ENCODE measurements at regions not wholly inside any gene's neighbourhood (a gene's known extent, or its start where the extent isn't known, plus 50 kb on each side); places are given as distances from the start of the nearest gene placed in this dataset.

GRCh38 chr2:196403471-196403870 lies 232.1 kb upstream of the STK17B start:
- no peak for DNase-seq

- DNase-seq = no peak
These were observed 232.9 kb upstream of the STK17B start for GRCh38 chr2:196404276-196404675.

GRCh38 chr2:196407675-196408264 lies 231.7 kb upstream of the CCDC150 start:
- no peak for DNase-seq

- no peak for DNase-seq
These were observed 230.1 kb upstream of the CCDC150 start for GRCh38 chr2:196409376-196409775.

GRCh38 chr2:196410008-196410407 lies 229.5 kb upstream of the CCDC150 start:
- DNase-seq = no peak

- DNase-seq = no peak
These were observed 225.7 kb upstream of the CCDC150 start for GRCh38 chr2:196413821-196414274.

- DNase-seq = no peak
These were observed 224.1 kb upstream of the CCDC150 start for GRCh38 chr2:196415384-196415783.

GRCh38 chr2:196420143-196420542 lies 219.4 kb upstream of the CCDC150 start:
- no peak for DNase-seq

- DNase-seq = no peak
These were observed 217.6 kb upstream of the CCDC150 start for GRCh38 chr2:196421880-196422279.

- no peak for DNase-seq
These were observed 217.2 kb upstream of the CCDC150 start for GRCh38 chr2:196422361-196422760.

- DNase-seq = no peak
These were observed 213.4 kb upstream of the CCDC150 start for GRCh38 chr2:196426122-196426521.

- DNase-seq = no peak
These were observed 211.4 kb upstream of the CCDC150 start for GRCh38 chr2:196427986-196428634.

GRCh38 chr2:196431076-196431475 lies 208.4 kb upstream of the CCDC150 start:
- no peak for DNase-seq

GRCh38 chr2:196431957-196432356 lies 207.6 kb upstream of the CCDC150 start:
- DNase-seq = no peak

GRCh38 chr2:196433116-196433515 lies 206.4 kb upstream of the CCDC150 start:
- DNase-seq = no peak

GRCh38 chr2:196434217-196434616 lies 205.3 kb upstream of the CCDC150 start:
- DNase-seq = no peak

GRCh38 chr2:196435189-196435588 lies 204.3 kb upstream of the CCDC150 start:
- no peak for DNase-seq

GRCh38 chr2:196437626-196438025 lies 201.9 kb upstream of the CCDC150 start:
- no peak for DNase-seq

- no peak for DNase-seq
These were observed 199.8 kb upstream of the CCDC150 start for GRCh38 chr2:196439760-196440159.

- no peak for DNase-seq
These were observed 199.1 kb upstream of the CCDC150 start for GRCh38 chr2:196440413-196440812.

GRCh38 chr2:196441527-196441926 lies 198.0 kb upstream of the CCDC150 start:
- no peak for DNase-seq

GRCh38 chr2:196442211-196442610 lies 197.3 kb upstream of the CCDC150 start:
- no peak for DNase-seq

- no peak for DNase-seq
These were observed 195.1 kb upstream of the CCDC150 start for GRCh38 chr2:196444442-196444841.

GRCh38 chr2:196445991-196446390 lies 193.5 kb upstream of the CCDC150 start:
- no peak for DNase-seq

Data from stimulated activated CD4-positive, alpha-beta T cell treated with anti-CD3 and anti-CD28 coated beads, Interleukin-2, amount 100 ng/mL, for 48 hours (primary cell).